ENCODE measurements at regions not wholly inside any gene's neighbourhood (a gene's known extent, or its start where the extent isn't known, plus 50 kb on each side); places are given as distances from the start of the nearest gene placed in this dataset.
"Not testable (repeated sequence)": the region's sequence is repeated elsewhere in the genome, so short reads cannot be mapped to it uniquely, and the experiment has no call there.

DNA sequence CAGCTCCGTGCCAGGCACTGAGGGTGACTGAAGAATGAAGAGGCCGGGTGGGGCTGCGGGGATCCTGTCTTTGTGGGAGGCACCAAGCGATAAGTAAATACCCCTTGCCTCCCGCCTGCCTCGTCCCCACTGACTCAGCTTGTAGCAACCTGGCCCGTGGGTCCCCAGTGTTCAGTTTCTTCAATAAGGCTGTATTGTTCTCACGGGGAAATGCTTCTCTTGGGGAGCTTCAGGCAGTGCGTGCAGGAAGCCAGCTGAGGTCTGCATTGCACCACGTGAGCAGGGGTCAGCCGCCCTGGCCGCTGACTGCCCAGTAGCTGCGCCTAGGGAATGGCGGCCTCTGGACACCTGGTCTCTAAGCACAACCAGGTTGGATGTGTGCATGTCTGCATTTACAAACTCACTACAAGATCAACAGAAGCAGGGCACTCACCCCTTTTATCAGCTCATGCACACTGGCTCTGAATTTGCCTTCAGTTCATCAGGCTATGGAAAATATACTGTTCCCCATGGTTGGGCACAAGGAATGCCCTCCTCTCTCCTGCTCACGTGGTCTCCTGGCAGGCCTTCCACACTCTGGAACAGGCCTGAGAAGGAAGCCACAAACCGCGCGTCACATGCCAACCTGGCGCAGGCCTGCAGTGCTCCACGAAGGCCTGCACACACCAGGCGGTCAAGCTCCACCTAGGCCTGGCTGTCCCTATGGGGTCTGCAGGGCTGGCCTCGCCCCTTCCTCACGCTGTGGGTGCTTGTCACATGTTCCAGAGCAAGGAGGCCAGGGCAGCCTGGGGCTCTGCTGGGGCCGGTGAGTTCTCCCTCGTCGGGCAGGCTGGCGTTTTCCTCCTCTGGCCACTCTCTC, 135.7 kb upstream of the RNF32 start:
- H3K27me3 ChIP-seq (replicated peaks; ENCODE audit: insufficient read depth, low read depth, low read length, poor library complexity), result no peaks in the 10 kb centered on the region
- no TSS peak for BruUV-seq (replicated peaks)
- no peaks in the 10 kb centered on the region for H3K4me1 ChIP-seq (ENCODE audit: insufficient read depth, low read length, poor library complexity, severe bottlenecking)
- no peaks in the 10 kb centered on the region for H3K9me3 ChIP-seq (ENCODE audit: low read depth, low read length, poor library complexity, severe bottlenecking)
- no peak for TF ChIP-seq EZH2 (IDR thresholded peaks at IDR 0.05; ENCODE audit: borderline replicate concordance, low read depth, low read length, poor library complexity, severe bottlenecking)
- TF ChIP-seq, protein P1, sequence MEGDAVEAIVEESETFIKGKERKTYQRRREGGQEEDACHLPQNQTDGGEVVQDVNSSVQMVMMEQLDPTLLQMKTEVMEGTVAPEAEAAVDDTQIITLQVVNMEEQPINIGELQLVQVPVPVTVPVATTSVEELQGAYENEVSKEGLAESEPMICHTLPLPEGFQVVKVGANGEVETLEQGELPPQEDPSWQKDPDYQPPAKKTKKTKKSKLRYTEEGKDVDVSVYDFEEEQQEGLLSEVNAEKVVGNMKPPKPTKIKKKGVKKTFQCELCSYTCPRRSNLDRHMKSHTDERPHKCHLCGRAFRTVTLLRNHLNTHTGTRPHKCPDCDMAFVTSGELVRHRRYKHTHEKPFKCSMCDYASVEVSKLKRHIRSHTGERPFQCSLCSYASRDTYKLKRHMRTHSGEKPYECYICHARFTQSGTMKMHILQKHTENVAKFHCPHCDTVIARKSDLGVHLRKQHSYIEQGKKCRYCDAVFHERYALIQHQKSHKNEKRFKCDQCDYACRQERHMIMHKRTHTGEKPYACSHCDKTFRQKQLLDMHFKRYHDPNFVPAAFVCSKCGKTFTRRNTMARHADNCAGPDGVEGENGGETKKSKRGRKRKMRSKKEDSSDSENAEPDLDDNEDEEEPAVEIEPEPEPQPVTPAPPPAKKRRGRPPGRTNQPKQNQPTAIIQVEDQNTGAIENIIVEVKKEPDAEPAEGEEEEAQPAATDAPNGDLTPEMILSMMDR (conservative IDR thresholded peaks at IDR 0.05; ENCODE audit: low read depth, low read length), result no peak
- intact Hi-C loops (cut with micrococcal nuclease; ENCODE audit: unreplicated experiment), result no loop called here
- no peak for DNase-seq (ENCODE audit: low spot score)
- ChIA-PET CTCF (no interaction called here), POLR2A (ENCODE audit: low non-redundant PET) (no interaction called here)
- no peaks in the 10 kb centered on the region for H3K36me3 ChIP-seq (ENCODE audit: insufficient read depth, low read length, poor library complexity, severe bottlenecking)
- no peak overlapping the region for H3K4me3 ChIP-seq (ENCODE audit: low read depth, low read length, poor library complexity, severe bottlenecking)
- H3K27ac ChIP-seq (ENCODE audit: low read depth, low read length, poor library complexity, severe bottlenecking), result no peak overlapping the region

- no peaks in the 10 kb centered on the region for H3K4me1 ChIP-seq (ENCODE audit: insufficient read depth, low read length, poor library complexity, severe bottlenecking)
- H3K4me3 ChIP-seq (ENCODE audit: low read depth, low read length, poor library complexity, severe bottlenecking), result no peak overlapping the region
- intact Hi-C loops (cut with micrococcal nuclease; ENCODE audit: unreplicated experiment), result no loop called here
- H3K36me3 ChIP-seq (ENCODE audit: insufficient read depth, low read length, poor library complexity, severe bottlenecking), result no peaks in the 10 kb centered on the region
- H3K9me3 ChIP-seq (ENCODE audit: low read depth, low read length, poor library complexity, severe bottlenecking), result no peaks in the 10 kb centered on the region
- TF ChIP-seq, protein P1 (conservative IDR thresholded peaks at IDR 0.05; ENCODE audit: low read depth, low read length), result no peak
- no peak for TF ChIP-seq EZH2 (IDR thresholded peaks at IDR 0.05; ENCODE audit: borderline replicate concordance, low read depth, low read length, poor library complexity, severe bottlenecking)
- DNase-seq (ENCODE audit: low spot score), result no peak
- no peak overlapping the region for H3K27ac ChIP-seq (ENCODE audit: low read depth, low read length, poor library complexity, severe bottlenecking)
- CTCF ChIA-PET, result no interaction called here
- POLR2A ChIA-PET (ENCODE audit: low non-redundant PET), result no interaction called here
- BruUV-seq (replicated peaks), result no TSS peak
- H3K27me3 ChIP-seq (replicated peaks; ENCODE audit: insufficient read depth, low read depth, low read length, poor library complexity), result no peaks in the 10 kb centered on the region
These were observed 136.6 kb upstream of the RNF32 start for GRCh38 chr7:156504006-156504405.

GRCh38 chr7:156503196-156503595, 137.4 kb upstream of the RNF32 start:
- POLR2A ChIA-PET (ENCODE audit: low non-redundant PET), result no interaction called here
- Histone ChIP-seq H3K27ac (ENCODE audit: low read depth, low read length, poor library complexity, severe bottlenecking) (no peak overlapping the region), H3K27me3 (replicated peaks; ENCODE audit: insufficient read depth, low read depth, low read length, poor library complexity) (no peaks in the 10 kb centered on the region), H3K4me3 (ENCODE audit: low read depth, low read length, poor library complexity, severe bottlenecking) (no peak overlapping the region), H3K36me3 (ENCODE audit: insufficient read depth, low read length, poor library complexity, severe bottlenecking) (no peaks in the 10 kb centered on the region), H3K9me3 (ENCODE audit: low read depth, low read length, poor library complexity, severe bottlenecking) (no peaks in the 10 kb centered on the region), H3K4me1 (ENCODE audit: insufficient read depth, low read length, poor library complexity, severe bottlenecking) (no peaks in the 10 kb centered on the region)
- BruUV-seq (replicated peaks), result no TSS peak
- CTCF ChIA-PET, result no interaction called here
- TF ChIP-seq, protein P1 (conservative IDR thresholded peaks at IDR 0.05; ENCODE audit: low read depth, low read length), result no peak
- no peak for TF ChIP-seq EZH2 (IDR thresholded peaks at IDR 0.05; ENCODE audit: borderline replicate concordance, low read depth, low read length, poor library complexity, severe bottlenecking)
- DNase-seq (ENCODE audit: low spot score), result no peak
- intact Hi-C loops (cut with micrococcal nuclease; ENCODE audit: unreplicated experiment), result no loop called here

GRCh38 chr7:156501815-156502214, 138.8 kb upstream of the RNF32 start:
- CTCF ChIA-PET; H3K4me1 ChIP-seq (ENCODE audit: insufficient read depth, low read length, poor library complexity, severe bottlenecking); H3K36me3 ChIP-seq (ENCODE audit: insufficient read depth, low read length, poor library complexity, severe bottlenecking); POLR2A ChIA-PET (ENCODE audit: low non-redundant PET); H3K9me3 ChIP-seq (ENCODE audit: low read depth, low read length, poor library complexity, severe bottlenecking); DNase-seq (ENCODE audit: low spot score); H3K27me3 ChIP-seq (replicated peaks; ENCODE audit: insufficient read depth, low read depth, low read length, poor library complexity); BruUV-seq (replicated peaks); H3K27ac ChIP-seq (ENCODE audit: low read depth, low read length, poor library complexity, severe bottlenecking); intact Hi-C loops (cut with micrococcal nuclease; ENCODE audit: unreplicated experiment); H3K4me3 ChIP-seq (ENCODE audit: low read depth, low read length, poor library complexity, severe bottlenecking): not testable (repeated sequence)
